ENCODE measurements at regions not wholly inside any gene's neighbourhood (a gene's known extent, or its start where the extent isn't known, plus 50 kb on each side); places are given as distances from the start of the nearest gene placed in this dataset.

- no peak overlapping the region for H3K4me3 ChIP-seq (ENCODE audit: control insufficient read depth, low read depth, low read length)
Measured at GRCh38 chr11:16610738-16611388, 127.6 kb upstream of the C11orf58 start.

GRCh38 chr11:16610213-16610737 lies 128.2 kb upstream of the C11orf58 start:
- no peak for TF ChIP-seq CTCF (IDR thresholded peaks at IDR 0.05; ENCODE audit: control insufficient read depth, insufficient read depth, low read depth, low read length, missing control alignments)
- DNase-seq (ENCODE audit: low read depth): no peak
- no peak overlapping the region for H3K4me3 ChIP-seq (ENCODE audit: control insufficient read depth, low read depth, low read length)

More at GRCh38 chr11:16610738-16611388, 127.6 kb upstream of the C11orf58 start:
- DNase-seq (ENCODE audit: low read depth): no peak
- no peak for TF ChIP-seq CTCF (IDR thresholded peaks at IDR 0.05; ENCODE audit: control insufficient read depth, insufficient read depth, low read depth, low read length, missing control alignments)

GRCh38 chr11:16609769-16610168 lies 128.7 kb upstream of the C11orf58 start:
- no peak for DNase-seq (ENCODE audit: low read depth)
- H3K4me3 ChIP-seq (ENCODE audit: control insufficient read depth, low read depth, low read length): no peak overlapping the region
- no peak for TF ChIP-seq CTCF (IDR thresholded peaks at IDR 0.05; ENCODE audit: control insufficient read depth, insufficient read depth, low read depth, low read length, missing control alignments)

- TF ChIP-seq CTCF (IDR thresholded peaks at IDR 0.05; ENCODE audit: control insufficient read depth, insufficient read depth, low read depth, low read length, missing control alignments): no peak
- no peak for DNase-seq (ENCODE audit: low read depth)
- H3K4me3 ChIP-seq (ENCODE audit: control insufficient read depth, low read depth, low read length): peak overlapping the region; percentile 33
Measured at GRCh38 chr11:16607675-16608644, 130.5 kb upstream of the C11orf58 start.

GRCh38 chr11:16606784-16607674 lies 131.4 kb upstream of the C11orf58 start:
- no peak for DNase-seq (ENCODE audit: low read depth)
- H3K4me3 ChIP-seq (ENCODE audit: control insufficient read depth, low read depth, low read length): peak overlapping the region; percentile 33
- TF ChIP-seq CTCF (IDR thresholded peaks at IDR 0.05; ENCODE audit: control insufficient read depth, insufficient read depth, low read depth, low read length, missing control alignments): no peak
